Neural progenitor cell (in vitro differentiated cells): ENCODE measurements at regions not wholly inside any gene's neighbourhood (a gene's known extent, or its start where the extent isn't known, plus 50 kb on each side); places are given as distances from the start of the nearest gene placed in this dataset.

ENCODE experiments used
- EZH2 ChIP-seq: fragments of 200-600 bp; sonication (generic); IDR thresholded peaks from 2 replicates; pipeline ENCODE4 v1.6.1; 2017; ENCODE audit warnings: antibody characterized with exemption, mild to moderate bottlenecking, moderate library complexity
- EZH2phosphoT487 ChIP-seq: fragments of 200-600 bp; sonication (generic); IDR thresholded peaks from 2 replicates; pipeline ENCODE4 v1.6.1; 2017; ENCODE audit warnings: antibody characterized with exemption
- TF ChIP-seq, protein P1 (sequence below): fragments of 200-600 bp; sonication (generic); IDR thresholded peaks from 2 replicates; pipeline ENCODE4 v1.5.1; 2017; ENCODE audit warnings: antibody characterized with exemption, mild to moderate bottlenecking

DNA sequence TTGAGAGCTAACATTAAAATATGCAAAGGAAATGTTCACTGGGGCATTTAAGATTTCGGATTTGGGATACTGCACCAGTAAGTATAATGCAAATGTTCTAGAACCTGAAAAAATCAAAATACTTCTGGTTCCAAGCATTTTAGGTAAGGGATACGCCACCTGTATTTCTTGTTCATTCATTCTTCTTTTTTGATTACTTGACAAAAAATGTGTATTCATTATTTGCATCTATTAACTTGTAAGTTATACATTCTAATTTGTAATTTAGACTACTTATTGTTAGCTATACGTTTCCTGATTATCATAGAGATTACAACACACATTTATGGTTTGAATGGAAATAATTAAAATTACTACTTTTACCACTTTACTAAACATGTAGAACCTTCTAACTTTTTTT lies 486.9 kb downstream of the SOX5 start:
- no peak for TF ChIP-seq EZH2
- TF ChIP-seq, protein P1, sequence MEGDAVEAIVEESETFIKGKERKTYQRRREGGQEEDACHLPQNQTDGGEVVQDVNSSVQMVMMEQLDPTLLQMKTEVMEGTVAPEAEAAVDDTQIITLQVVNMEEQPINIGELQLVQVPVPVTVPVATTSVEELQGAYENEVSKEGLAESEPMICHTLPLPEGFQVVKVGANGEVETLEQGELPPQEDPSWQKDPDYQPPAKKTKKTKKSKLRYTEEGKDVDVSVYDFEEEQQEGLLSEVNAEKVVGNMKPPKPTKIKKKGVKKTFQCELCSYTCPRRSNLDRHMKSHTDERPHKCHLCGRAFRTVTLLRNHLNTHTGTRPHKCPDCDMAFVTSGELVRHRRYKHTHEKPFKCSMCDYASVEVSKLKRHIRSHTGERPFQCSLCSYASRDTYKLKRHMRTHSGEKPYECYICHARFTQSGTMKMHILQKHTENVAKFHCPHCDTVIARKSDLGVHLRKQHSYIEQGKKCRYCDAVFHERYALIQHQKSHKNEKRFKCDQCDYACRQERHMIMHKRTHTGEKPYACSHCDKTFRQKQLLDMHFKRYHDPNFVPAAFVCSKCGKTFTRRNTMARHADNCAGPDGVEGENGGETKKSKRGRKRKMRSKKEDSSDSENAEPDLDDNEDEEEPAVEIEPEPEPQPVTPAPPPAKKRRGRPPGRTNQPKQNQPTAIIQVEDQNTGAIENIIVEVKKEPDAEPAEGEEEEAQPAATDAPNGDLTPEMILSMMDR = no peak
- no peak for TF ChIP-seq EZH2phosphoT487
